Naive thymus-derived CD4-positive, alpha-beta T cell (primary cell): ENCODE measurements at regions not wholly inside any gene's neighbourhood (a gene's known extent, or its start where the extent isn't known, plus 50 kb on each side); places are given as distances from the start of the nearest gene placed in this dataset.

Source experiments
- ATAC-seq: fragments of 150-1000 bp; cut with Tn5 transposase; 2 replicates; pipeline ENCODE4 v1.10.0; 2021; ENCODE audit warnings: mild to moderate bottlenecking, moderate library complexity
- CTCF ChIA-PET: fragments of 350-600 bp; sonication (Branson Sonifier 250); formaldehyde crosslinking; loops from one replicate; lab custom pipeline; 2021; ENCODE audit warnings: antibody characterized with exemption; lab: Charles Lee
- POLR2A ChIA-PET: fragments of 350-600 bp; sonication (Branson Sonifier 250); formaldehyde crosslinking; loops from one replicate; lab custom pipeline; 2021; ENCODE audit warnings: antibody characterized with exemption, inconsistent platforms; lab: Charles Lee
- DNase-seq, 9 donors: peaks; one replicate each; pipeline versions ENCODE4 v3.0.0 to v3.0.0-alpha.2; 2020 to 2022; ENCODE audit warnings: mixed read lengths in 1 of 9
- H3K27ac ChIP-seq: one replicate; pipeline ENCODE4 v1.7.0; 2013; ENCODE audit warnings: mild to moderate bottlenecking, low read depth, low read length, moderate library complexity
- H3K27me3 ChIP-seq, 2 donors: one replicate each; pipeline ENCODE4 v1.7.0; 2013; ENCODE audit warnings: low read length in 2 of 2, mild to moderate bottlenecking in 2 of 2, moderate library complexity in 2 of 2; ENCODE audit not compliant: control insufficient read depth in 2 of 2, insufficient read depth in 2 of 2
- H3K36me3 ChIP-seq, 3 experiments: 1 replicate in 2 of 3; 2 replicates in 1 of 3; pipeline ENCODE4 v1.7.0; 2013; ENCODE audit warnings: low read length in 3 of 3, mild to moderate bottlenecking in 3 of 3, moderate library complexity in 1 of 3; ENCODE audit not compliant: insufficient read depth in 3 of 3, control insufficient read depth in 2 of 3
- H3K4me1 ChIP-seq, 2 donors: one replicate each; pipeline ENCODE4 v1.7.0; 2013; ENCODE audit warnings: low read length in 2 of 2, mild to moderate bottlenecking in 2 of 2, moderate library complexity in 1 of 2; ENCODE audit not compliant: control insufficient read depth in 2 of 2, insufficient read depth in 2 of 2
- H3K4me3 ChIP-seq: 2 replicates; pipeline ENCODE4 v1.7.0; 2013; ENCODE audit warnings: mild to moderate bottlenecking, low read length
- H3K9me3 ChIP-seq, 3 experiments: 1 replicate in 2 of 3; 2 replicates in 1 of 3; pipeline ENCODE4 v1.7.0; 2013; ENCODE audit warnings: low read length in 3 of 3; ENCODE audit not compliant: control insufficient read depth in 2 of 3
- H3K27ac Mint-ChIP-seq, 9 donors: one replicate each; pipeline ENCODE4 v1.8.0; 2020 to 2022; ENCODE audit warnings: mixed read lengths in 9 of 9, mild to moderate bottlenecking in 8 of 9, moderate library complexity in 5 of 9, inconsistent platforms in 2 of 9
- H3K27me3 Mint-ChIP-seq, 5 donors: one replicate each; pipeline ENCODE4 v1.8.0; 2021 to 2022; ENCODE audit warnings: mixed read lengths in 5 of 5, mild to moderate bottlenecking in 1 of 5
- H3K36me3 Mint-ChIP-seq, 5 donors: one replicate each; pipeline ENCODE4 v1.8.0; 2020 to 2022; ENCODE audit warnings: mixed read lengths in 5 of 5, mild to moderate bottlenecking in 3 of 5, inconsistent platforms in 1 of 5
- H3K4me1 Mint-ChIP-seq, 7 donors: one replicate each; pipeline ENCODE4 v1.8.0; 2020 to 2022; ENCODE audit warnings: mixed read lengths in 7 of 7, mild to moderate bottlenecking in 3 of 7, inconsistent platforms in 1 of 7
- H3K4me3 Mint-ChIP-seq, 10 donors: one replicate each; pipeline ENCODE4 v1.8.0; 2020 to 2022; ENCODE audit warnings: mild to moderate bottlenecking in 10 of 10, mixed read lengths in 10 of 10, moderate library complexity in 6 of 10, inconsistent platforms in 2 of 10
- H3K9me3 Mint-ChIP-seq, 11 donors: one replicate each; pipeline ENCODE4 v1.8.0; 2020 to 2022; ENCODE audit warnings: mixed read lengths in 11 of 11, mild to moderate bottlenecking in 4 of 11, inconsistent platforms in 1 of 11, moderate library complexity in 1 of 11
- intact Hi-C, 2 donors: fragments of 100-400 bp; cut with micrococcal nuclease; formaldehyde crosslinking; loops; one replicate each; pipeline ENCODE4 v1.15.1; 2023

DNA sequence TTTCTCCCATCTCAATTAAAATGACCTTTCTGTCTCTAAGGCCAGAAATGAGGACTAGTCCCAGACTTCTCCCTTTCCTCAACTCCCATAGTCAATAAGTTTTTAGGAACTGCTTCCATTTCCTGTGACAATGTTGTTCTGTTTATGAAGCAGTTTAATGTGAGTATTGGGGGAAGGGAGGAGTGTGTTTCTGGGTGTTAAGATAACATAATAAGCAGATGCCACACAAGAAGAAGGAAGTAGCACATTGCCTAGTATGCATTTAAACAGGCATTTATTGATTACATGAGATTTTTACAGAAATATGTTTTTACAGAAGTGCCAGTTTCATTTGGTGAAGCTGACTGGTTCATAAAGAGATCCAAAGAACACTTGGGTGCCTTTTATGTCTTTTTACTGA lies 65.6 kb upstream of the TNR start:
- Histone ChIP-seq H3K9me3 (no peaks in the 10 kb centered on the region), H3K27me3 (peaks cover 0 to 3% of the 10 kb centered on the region in 2 donors), H3K36me3 (no peaks in the 10 kb centered on the region), H3K27ac (no peak overlapping the region), H3K4me3 (no peak overlapping the region), H3K4me1 (no peaks in the 10 kb centered on the region)
- peaks cover 0 to 34% (median 26%) of the 10 kb centered on the region in 5 donors for H3K27me3 Mint-ChIP-seq
- CTCF ChIA-PET: no interaction called here
- intact Hi-C loops: no loop called here
- no peaks in the 10 kb centered on the region for H3K36me3 Mint-ChIP-seq
- H3K9me3 Mint-ChIP-seq: peaks cover 0 to 7% (median 0%) of the 10 kb centered on the region in 11 donors
- POLR2A ChIA-PET: no interaction called here
- ATAC-seq (no peak), DNase-seq (no peak)
- H3K4me1 Mint-ChIP-seq: no peaks in the 10 kb centered on the region
- H3K27ac Mint-ChIP-seq: no peak overlapping the region
- H3K4me3 Mint-ChIP-seq: no peak overlapping the region

DNA sequence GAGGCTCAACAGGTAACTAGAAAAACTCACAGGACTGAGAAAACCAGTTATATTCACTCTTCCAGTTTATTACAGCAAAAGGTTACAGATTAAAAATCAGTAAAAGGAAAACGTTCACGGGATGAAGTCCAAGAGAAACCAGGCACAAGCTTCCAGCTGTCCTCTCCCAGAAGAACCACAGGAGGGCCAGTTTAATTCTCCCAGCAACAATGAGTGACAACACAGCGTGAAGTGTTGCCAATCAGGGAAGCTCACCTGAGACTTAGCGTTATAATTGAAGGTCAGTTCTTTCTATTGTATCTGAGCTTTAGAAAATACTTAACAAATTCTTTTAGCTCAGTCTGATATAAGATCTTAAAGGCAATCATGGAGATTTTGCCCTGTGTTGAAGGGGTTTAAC lies 65.2 kb upstream of the TNR start:
- peaks cover 0 to 3% of the 10 kb centered on the region in 2 donors for H3K27me3 ChIP-seq
- peaks cover 0 to 34% (median 25%) of the 10 kb centered on the region in 5 donors for H3K27me3 Mint-ChIP-seq
- no peak for DNase-seq
- no peak overlapping the region for H3K27ac ChIP-seq
- H3K9me3 ChIP-seq: no peaks in the 10 kb centered on the region
- no peak for ATAC-seq
- no peak overlapping the region for H3K4me3 Mint-ChIP-seq
- no peaks in the 10 kb centered on the region for H3K4me1 Mint-ChIP-seq
- H3K27ac Mint-ChIP-seq: no peak overlapping the region
- H3K36me3 Mint-ChIP-seq: no peaks in the 10 kb centered on the region
- H3K4me3 ChIP-seq: no peak overlapping the region
- peaks cover 0 to 7% (median 0%) of the 10 kb centered on the region in 11 donors for H3K9me3 Mint-ChIP-seq
- no peaks in the 10 kb centered on the region for H3K36me3 ChIP-seq
- intact Hi-C loops: no loop called here
- CTCF ChIA-PET: no interaction called here
- POLR2A ChIA-PET: no interaction called here
- H3K4me1 ChIP-seq: no peaks in the 10 kb centered on the region

DNA sequence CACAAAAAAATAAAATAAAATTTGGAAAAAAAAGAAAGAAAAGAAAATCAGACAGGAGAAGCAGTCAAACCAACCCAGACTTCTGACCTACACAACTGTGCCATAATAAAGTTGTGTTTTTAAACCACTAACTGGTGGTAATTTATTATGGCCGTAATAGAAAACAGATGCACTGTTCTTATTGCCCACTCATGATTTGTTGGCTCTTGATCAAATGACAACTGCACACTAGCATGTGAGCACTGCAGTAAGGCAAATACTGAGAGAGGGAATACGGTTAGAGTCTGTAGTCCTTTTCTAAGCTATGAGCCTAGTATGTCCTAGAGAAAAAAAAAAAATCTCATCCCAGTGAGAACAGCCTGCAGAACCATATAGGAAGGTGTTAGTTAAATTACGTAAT lies 61.2 kb upstream of the TNR start:
- peaks cover 0 to 2% (median 0%) of the 10 kb centered on the region in 11 donors for H3K9me3 Mint-ChIP-seq
- POLR2A ChIA-PET: no interaction called here
- no peaks in the 10 kb centered on the region for H3K9me3 ChIP-seq

DNA sequence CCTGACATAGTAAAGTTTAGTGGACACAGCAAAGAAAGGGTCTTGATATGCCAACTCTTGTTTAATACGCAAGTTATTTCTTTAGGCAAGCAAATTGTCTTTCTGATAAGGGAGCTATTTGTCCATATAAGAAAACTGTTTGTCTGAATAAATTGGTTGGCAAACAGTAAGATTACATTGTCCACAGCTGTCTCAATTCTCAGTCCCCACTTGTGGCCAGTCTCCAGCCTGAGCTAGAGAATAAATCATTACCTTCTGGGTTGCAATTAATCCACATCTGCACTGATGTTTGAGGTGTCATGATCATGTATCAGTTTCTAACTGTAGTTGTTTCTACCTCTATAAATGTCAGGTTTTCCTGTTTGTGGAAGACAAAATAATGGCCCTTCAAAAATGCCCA lies 60.0 kb upstream of the TNR start:
- H3K27me3 Mint-ChIP-seq: peaks cover 0 to 8% (median 6%) of the 10 kb centered on the region in 5 donors
- H3K27ac Mint-ChIP-seq: no peak overlapping the region
- H3K9me3 ChIP-seq: no peaks in the 10 kb centered on the region
- H3K27ac ChIP-seq: no peak overlapping the region
- no peaks in the 10 kb centered on the region for H3K27me3 ChIP-seq
- CTCF ChIA-PET: no interaction called here
- no peaks in the 10 kb centered on the region for H3K36me3 ChIP-seq
- no peaks in the 10 kb centered on the region for H3K36me3 Mint-ChIP-seq
- H3K9me3 Mint-ChIP-seq: peaks cover 0 to 2% (median 0%) of the 10 kb centered on the region in 11 donors
- no peak overlapping the region for H3K4me3 Mint-ChIP-seq
- H3K4me3 ChIP-seq: no peak overlapping the region
- POLR2A ChIA-PET: no interaction called here
- H3K4me1 Mint-ChIP-seq: no peaks in the 10 kb centered on the region
- H3K4me1 ChIP-seq: no peaks in the 10 kb centered on the region
- intact Hi-C loops: no loop called here
- ATAC-seq (no peak), DNase-seq (no peak)

More for the DNA sequence above, 61.2 kb upstream of the TNR start:
- intact Hi-C loops: no loop called here
- Mint-ChIP-seq H3K4me3 (no peak overlapping the region), H3K27ac (no peak overlapping the region), H3K4me1 (no peaks in the 10 kb centered on the region), H3K36me3 (no peaks in the 10 kb centered on the region), H3K27me3 (peaks cover under 1 to 19% (median 10%) of the 10 kb centered on the region in 5 donors)
- H3K27me3 ChIP-seq: no peaks in the 10 kb centered on the region
- CTCF ChIA-PET: no interaction called here
- H3K27ac ChIP-seq: no peak overlapping the region
- no peaks in the 10 kb centered on the region for H3K4me1 ChIP-seq
- H3K4me3 ChIP-seq: no peak overlapping the region
- H3K36me3 ChIP-seq: no peaks in the 10 kb centered on the region
- ATAC-seq: no peak
- DNase-seq: no peak

DNA sequence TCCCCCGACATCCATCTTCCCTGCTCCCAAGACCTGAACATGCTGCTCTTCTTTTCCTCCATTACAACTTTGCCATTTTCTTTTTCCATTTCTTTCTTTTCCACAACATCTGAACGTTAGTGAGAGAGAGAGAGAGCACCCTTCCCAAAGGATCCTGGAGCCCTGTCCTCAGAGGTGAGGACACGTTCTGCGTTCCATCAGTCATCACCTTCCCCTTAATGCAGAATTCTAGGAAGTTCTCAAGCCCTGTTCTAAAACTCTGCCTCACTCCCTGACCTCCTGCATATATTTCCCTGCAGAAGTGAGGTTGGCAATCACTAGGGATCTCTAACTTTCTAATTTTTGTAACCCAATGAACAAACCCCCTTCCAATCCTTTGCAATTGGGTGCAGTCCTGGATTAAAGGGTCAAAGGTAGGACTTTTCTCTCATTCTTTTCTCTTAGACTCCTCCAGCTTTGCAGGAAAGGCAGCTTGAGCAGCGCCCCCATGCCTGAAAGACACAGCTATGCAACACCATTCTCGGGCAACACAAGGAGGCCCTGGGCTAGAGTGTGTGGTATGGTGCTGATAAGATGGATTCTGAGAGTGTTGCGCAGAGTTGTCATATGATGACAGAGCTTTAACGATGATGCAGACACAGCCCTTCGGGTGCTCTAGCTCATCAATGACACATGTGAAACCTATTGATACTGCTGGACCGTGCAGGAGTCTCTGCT lies 59.2 kb upstream of the TNR start:
- intact Hi-C loops: no loop called here
- Mint-ChIP-seq H3K36me3 (no peaks in the 10 kb centered on the region), H3K27me3 (peaks cover 0 to 7% (median 6%) of the 10 kb centered on the region in 5 donors), H3K27ac (no peak overlapping the region), H3K4me3 (no peak overlapping the region), H3K9me3 (peaks cover 0 to 2% (median 0%) of the 10 kb centered on the region in 11 donors), H3K4me1 (no peaks in the 10 kb centered on the region)
- CTCF ChIA-PET: no interaction called here
- Histone ChIP-seq H3K36me3 (no peaks in the 10 kb centered on the region), H3K4me3 (no peak overlapping the region), H3K4me1 (no peaks in the 10 kb centered on the region), H3K27me3 (no peaks in the 10 kb centered on the region), H3K9me3 (no peaks in the 10 kb centered on the region), H3K27ac (no peak overlapping the region)
- DNase-seq (no peak), ATAC-seq (no peak)
- POLR2A ChIA-PET: no interaction called here

DNA sequence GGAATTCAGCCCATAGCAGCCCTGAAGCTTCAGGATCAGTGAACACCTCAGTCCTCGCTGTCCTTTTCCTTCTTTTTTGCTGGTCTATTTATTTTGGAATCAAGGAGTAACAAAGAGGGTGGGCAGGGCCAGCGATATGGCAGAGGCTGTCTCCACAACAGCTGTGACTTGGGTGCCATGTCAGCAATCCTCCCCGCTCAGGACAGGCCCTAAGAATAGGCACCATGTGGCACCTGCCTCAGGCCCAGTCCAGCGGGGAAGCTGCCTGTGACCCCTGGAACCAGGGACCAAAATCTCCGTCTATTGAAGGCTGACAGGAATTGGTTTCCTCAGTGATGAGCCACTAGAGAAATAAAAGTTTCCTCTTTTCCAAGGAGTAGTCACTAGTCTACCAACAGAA lies 58.6 kb upstream of the TNR start:
- no peak overlapping the region for H3K27ac ChIP-seq
- ATAC-seq: no peak
- ChIA-PET POLR2A (no interaction called here), CTCF (no interaction called here)
- no peak overlapping the region for H3K4me3 ChIP-seq
- H3K27ac Mint-ChIP-seq: no peak overlapping the region
- H3K4me3 Mint-ChIP-seq: no peak overlapping the region
- no peaks in the 10 kb centered on the region for H3K36me3 ChIP-seq
- H3K9me3 Mint-ChIP-seq: peaks cover 0 to 3% (median 0%) of the 10 kb centered on the region in 11 donors
- no peaks in the 10 kb centered on the region for H3K36me3 Mint-ChIP-seq
- no peak for DNase-seq
- H3K9me3 ChIP-seq: no peaks in the 10 kb centered on the region
- H3K4me1 ChIP-seq: no peaks in the 10 kb centered on the region
- H3K4me1 Mint-ChIP-seq: no peaks in the 10 kb centered on the region
- no peaks in the 10 kb centered on the region for H3K27me3 ChIP-seq
- intact Hi-C loops: no loop called here
- H3K27me3 Mint-ChIP-seq: peaks cover 4 to 10% (median 5%) of the 10 kb centered on the region in 5 donors

DNA sequence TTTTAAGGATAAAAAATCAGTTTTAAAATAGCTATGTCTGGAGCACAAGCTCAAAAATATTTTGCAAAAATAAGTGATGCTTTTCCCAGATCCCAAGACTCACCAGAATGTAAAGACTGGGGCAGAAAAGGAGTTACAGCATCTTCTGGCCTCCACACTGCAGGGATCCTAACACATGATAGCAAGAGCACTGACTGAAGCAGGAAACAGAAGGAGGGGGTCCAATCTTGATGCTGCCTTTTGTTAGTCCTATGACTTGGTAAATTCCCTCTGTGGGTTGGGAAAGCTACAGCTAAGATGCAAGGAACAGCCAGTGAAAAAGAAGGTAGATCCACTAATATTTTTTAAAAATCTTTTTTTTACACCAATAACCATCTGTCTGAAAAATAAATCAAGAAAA lies 54.2 kb upstream of the TNR start:
- Mint-ChIP-seq H3K27me3 (peaks cover 7 to 27% (median 19%) of the 10 kb centered on the region in 5 donors), H3K9me3 (peaks cover 0 to 8% (median 0%) of the 10 kb centered on the region in 11 donors), H3K36me3 (no peaks in the 10 kb centered on the region), H3K27ac (no peak overlapping the region), H3K4me3 (no peak overlapping the region), H3K4me1 (no peaks in the 10 kb centered on the region)
- Histone ChIP-seq H3K9me3 (no peaks in the 10 kb centered on the region), H3K27ac (no peak overlapping the region), H3K27me3 (no peaks in the 10 kb centered on the region), H3K36me3 (no peaks in the 10 kb centered on the region), H3K4me1 (no peaks in the 10 kb centered on the region), H3K4me3 (no peak overlapping the region)
- intact Hi-C loops: no loop called here
- ATAC-seq (no peak), DNase-seq (no peak)
- CTCF ChIA-PET: no interaction called here
- POLR2A ChIA-PET: no interaction called here
